Glomerular endothelial cell (primary cell): ENCODE measurements at regions not wholly inside any gene's neighbourhood (a gene's known extent, or its start where the extent isn't known, plus 50 kb on each side); places are given as distances from the start of the nearest gene placed in this dataset.
A peak's percentile ranks its signal among the peaks of the same experiment; 100 is the strongest.

ENCODE experiments used
- DNase-seq: peaks from one replicate; pipeline ENCODE4 v3.0.0-alpha.2; 2011; ENCODE audit warnings: low read depth, low spot score; ENCODE audit errors: extremely low read depth

DNA sequence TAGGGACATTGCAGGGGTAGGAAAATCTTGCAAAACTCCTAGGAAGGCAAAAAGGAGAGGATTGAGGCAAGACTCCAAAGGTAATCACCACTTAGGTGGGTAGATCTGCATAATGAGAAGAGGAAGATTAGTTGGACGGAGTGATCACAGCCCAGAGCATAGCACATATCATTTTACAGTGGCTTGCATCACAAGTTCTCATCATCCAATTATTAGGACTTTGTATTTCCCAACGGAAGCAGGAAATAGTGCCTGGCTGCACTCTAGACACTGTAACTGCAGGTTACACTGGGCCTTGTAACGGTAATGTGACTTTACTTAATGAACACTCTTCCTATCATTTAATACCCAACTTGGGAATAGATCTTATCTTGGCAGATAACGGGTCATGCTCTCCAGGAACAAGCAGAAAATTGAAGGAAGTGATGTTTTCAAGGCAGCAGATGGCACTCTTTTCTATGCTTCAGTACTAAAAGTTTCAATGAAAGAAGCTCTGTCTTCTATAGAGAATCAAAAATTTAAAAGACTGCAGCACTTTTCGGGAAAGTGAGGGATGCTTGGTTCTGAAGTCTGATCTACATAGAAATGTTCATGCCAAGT is 101.9 kb upstream of the KCNMB2 start:
- no peak for DNase-seq

DNA sequence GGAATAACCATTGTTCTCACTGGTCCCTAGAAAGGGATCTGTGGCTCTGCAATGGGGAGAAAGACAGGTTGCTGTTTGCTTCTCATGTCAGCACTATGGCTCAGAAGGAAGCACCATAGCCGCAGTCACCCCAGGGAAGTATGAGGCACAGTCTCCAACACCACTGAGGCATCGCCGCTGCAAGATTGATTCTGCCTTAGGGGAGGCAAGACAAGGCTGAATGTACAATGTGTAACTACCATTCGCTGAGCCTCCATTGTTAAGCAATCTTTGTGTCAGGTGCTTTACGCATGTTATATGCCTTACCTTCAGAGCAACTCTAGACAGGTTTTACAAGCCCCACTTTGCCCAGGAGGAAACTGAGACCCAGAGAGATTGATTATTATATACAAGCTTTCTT is 100.7 kb upstream of the KCNMB2 start:
- no peak for DNase-seq

DNA sequence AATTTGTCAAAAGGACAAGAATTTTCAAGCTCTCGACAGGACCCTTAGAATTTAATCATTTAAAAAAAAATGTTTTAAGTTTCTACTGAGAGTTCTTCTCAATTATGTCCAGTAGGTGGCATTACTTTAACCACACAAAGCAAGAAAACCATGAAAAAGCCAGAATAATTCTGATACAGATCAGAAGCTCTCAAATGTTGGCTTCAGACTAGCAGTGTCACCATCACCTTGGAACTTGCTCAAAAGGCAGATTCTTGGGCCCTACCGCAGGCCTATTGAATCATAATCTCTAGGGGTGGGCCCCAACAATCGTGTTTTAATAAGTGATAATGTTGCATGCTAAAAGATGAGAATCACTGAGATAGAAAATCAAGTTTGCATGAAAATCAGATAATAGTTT is 99.5 kb upstream of the KCNMB2 start:
- DNase-seq = peak; percentile 16

DNA sequence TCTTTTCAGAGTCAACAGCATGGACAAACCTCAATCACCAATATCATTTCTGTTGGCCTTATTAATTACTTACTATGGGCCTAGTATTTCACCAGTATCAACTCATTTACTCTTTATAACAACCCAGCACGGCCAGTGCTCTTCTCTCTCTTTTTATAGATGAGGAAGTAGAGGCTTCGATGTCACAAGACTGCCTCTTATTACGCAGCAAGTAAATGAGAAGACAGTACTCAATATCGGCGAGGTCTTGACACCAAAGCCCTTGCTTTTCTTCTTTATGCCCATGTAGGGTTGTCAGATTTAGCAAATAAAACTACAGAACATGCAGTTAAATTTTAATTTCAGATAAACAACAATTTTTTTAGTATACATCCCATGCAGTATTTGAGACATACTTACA is 99.0 kb upstream of the KCNMB2 start:
- no peak for DNase-seq

DNA sequence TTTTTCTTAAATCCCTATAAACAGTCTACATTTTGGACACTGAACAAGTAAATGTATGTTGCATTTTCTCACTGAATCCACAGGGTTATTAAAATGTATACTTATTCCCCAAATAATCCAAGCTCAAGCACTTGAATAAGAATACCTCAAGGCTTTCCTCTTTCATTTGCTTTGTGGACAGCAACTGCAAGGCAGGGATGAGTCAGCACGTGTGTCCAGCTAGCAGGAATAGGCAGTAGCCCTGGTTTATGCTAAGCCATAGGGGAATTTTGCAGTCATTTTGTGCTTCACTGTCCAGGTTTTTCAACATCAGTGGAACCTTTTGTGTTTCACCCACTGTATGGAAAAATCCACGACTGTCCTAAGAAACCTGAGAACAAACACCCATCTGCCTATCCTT is 96.7 kb upstream of the KCNMB2 start:
- DNase-seq = no peak

DNA sequence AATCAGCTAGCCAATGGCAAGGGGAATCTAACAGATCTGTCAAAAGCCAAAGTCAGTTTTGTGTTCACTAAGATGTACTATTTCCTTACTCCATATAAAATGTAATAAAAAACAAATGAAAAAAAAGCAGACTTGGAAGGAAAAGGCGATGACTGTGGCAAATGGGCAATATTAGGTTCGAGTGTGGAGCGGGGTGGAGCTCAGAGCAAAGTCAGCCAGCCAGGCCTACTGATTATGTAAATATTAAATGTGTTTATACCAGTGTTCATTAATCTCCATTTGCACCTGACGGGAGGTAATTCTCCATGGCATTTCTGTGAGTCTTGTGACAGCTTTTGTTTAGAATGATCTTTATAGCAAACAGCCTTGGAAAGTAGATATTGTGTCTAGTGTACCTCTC is 96.2 kb upstream of the KCNMB2 start:
- no peak for DNase-seq

DNA sequence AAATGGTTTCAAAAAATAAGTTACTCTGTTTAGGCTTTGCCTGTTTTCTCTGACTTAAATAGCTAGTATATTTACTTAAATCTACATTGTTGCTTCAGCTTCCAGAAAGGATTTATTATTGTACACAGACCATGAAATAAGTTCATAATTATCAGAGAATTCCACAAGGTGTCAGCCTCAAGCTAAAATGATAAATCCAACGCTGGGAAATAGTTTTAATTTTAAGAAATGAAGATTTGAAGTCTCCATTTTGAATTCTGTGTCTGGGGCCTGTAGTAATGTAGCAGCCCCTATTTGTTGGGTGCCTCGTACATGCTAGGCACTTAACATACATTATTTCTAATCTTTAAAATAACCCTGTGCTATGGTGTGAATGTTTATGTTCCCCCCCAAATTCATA is 92.6 kb upstream of the KCNMB2 start:
- no peak for DNase-seq

DNA sequence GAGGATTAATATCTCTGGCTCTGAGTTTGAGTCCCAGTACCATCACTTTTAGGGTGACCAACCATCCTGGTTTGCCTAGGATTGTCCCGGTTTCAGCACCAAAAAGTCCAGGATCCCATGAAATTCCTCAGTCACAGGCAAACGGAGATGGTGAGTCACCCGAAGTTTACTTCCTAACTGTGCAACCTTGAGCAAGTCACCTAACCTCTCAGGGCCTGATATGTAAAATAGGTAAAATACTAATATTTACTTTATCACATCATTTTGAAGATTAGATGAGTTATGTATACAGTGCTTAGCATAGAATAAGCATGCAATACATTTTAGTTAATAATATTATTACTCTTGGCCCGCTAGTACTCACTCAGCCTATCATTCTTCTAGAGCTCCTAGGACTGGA is 91.1 kb upstream of the KCNMB2 start:
- DNase-seq = no peak

DNA sequence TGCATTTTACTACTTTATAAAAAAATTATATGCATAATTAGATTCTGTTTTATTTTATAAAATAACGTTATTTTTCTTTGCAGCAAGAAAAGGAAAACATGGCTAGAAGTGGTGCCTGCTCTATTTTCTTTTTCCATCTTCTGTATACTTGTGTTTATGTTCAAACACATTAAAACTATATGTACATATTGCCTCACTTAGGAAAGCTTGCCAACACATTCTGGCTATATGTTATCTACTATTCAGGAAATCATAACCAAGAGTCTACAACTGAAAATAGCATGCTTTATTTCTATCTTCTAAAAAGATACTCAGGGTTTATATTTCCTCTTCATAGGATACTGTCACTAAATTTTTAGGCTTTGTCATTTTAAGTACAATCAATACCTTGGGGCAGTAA is 90.2 kb upstream of the KCNMB2 start:
- no peak for DNase-seq

DNA sequence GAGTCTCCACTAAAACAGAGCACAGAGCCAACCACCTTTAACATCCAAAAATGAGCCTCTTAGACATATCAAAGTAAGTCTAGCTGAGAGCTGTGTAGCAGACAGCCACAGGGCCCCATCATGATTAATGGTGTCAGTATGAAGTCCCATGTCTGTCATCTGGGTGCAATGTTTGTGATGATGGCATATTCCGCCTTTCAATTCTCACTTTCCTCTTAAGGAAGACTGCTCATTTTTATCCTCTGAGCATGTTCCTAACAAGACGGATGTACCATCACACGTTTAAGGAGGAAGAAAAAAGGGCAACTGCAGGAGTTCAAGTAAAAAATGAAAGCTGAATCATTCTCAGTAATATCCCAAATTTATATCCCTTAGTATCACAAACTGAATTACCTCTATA is 85.8 kb upstream of the KCNMB2 start:
- no peak for DNase-seq

DNA sequence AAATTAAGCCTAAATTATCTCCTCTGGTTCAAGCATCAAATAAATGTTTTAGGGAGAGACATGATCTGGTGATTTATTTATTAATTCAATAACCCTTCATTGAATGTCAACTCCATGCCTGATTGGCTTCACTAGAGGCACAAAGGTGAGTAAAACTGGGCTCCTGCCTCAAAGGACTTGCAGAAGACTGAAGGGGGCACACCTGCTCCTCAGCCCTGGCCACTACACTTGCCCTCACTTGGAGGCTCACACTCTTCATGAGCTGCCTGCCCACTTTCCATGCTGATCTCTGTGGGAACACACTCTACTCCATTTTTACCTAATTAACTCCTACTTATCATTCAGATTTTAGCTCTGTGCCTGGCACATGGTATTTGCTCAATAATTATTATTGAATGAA is 84.4 kb upstream of the KCNMB2 start:
- DNase-seq = no peak

DNA sequence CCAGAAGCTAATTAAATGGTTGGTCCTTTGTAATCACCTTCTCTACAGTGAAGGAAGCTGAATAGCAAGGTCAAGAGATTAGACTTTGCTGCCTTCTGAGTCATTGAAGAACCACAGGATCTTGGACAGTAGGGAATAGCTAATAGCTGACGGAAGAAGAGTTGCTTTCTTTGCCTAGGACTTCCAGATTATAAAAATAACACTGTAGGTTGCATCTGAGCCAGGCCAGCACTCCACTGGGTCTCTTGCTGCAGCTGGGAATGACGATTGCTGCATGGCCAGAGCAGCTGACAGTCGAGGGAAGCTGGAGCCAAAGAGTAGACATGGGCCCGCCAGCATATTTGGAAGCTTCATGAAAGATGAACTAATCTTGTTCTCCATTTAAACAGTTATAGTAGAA is 81.5 kb upstream of the KCNMB2 start:
- DNase-seq = no peak

DNA sequence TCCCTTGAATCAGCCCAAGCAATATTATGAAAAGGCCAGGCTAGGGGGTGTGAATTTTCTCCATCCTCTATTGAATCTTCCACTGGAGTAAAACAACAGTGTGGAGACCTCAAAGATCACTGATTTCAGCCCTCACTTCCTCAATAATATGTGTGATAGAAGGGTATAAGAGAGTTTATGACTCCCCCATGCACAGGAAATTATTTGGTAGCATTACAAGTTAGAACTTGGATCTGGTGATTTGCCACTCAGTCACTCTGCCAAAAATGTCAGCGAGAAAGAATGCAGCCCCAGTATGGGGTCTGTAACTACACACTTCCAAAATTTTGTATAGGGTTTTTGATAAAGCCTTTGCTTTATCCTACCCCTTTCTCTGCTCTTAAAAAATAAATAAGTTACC is 81.0 kb upstream of the KCNMB2 start:
- DNase-seq = no peak

DNA sequence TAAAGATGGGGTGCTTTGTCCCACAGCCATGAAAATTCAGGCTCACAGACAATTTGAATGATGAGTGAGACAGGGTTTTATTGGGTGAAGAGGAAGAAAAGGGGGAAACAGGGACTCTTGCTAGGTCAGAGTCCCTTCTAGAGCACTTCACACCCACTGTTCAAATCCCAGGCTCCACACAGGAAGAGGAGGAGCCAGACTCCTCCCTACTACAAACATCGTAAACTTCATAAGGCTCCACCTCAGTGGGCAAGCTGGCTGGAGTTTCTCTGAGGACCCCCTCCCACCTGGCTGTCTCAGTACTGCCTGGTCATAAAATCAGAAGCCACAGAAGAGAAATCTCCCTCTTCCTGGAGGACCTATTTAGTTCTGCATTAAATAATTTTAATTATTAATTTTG is 80.3 kb upstream of the KCNMB2 start:
- DNase-seq = no peak

DNA sequence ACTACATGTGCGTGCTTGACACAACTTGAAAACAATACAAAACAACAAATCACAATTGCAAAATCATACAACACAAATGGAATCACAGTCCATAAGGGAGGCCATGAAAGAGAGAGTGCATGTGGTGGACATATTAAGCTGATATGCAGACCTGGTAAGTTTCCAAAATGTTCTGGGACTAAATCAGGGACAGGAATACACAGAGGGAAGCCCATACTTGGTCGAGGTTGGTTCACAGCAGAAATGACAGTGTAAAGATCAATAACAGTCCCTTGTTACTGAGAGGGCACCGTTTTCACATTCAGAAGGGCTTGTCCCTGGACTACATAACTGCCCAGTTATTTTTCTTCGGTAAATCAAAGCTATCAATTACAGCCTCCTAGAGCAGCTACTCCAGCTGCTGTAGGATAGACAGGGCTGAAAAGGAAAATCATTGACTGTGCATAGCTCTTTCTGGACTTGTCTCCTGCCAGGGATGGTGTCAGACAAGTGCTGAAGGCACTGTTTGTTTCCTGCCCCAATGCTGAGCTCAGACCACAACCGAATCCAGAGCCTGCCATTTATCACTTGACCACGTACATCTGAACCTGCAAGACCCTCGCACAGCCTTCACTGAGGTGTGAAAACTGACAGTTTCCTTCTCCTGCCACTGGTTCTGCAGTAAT is 79.5 kb upstream of the KCNMB2 start:
- no peak for DNase-seq

DNA sequence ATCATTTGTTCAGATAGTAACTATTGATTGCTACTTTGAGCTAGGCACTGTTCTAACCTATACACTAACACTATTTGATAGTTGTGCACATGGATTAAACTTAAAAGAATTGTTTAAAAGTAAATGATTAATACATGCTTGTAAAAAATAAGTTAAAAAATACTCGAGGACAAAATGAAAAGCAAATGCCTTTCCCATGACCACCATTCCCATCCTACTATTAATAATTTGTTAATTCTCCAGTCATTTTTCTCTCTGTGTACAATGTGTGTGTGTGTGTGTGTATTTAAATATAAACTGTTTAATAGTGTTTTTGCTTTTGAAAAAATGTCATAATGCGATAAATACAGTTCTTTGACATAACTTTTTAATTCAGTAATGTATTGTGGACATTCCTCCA is 78.7 kb upstream of the KCNMB2 start:
- no peak for DNase-seq

DNA sequence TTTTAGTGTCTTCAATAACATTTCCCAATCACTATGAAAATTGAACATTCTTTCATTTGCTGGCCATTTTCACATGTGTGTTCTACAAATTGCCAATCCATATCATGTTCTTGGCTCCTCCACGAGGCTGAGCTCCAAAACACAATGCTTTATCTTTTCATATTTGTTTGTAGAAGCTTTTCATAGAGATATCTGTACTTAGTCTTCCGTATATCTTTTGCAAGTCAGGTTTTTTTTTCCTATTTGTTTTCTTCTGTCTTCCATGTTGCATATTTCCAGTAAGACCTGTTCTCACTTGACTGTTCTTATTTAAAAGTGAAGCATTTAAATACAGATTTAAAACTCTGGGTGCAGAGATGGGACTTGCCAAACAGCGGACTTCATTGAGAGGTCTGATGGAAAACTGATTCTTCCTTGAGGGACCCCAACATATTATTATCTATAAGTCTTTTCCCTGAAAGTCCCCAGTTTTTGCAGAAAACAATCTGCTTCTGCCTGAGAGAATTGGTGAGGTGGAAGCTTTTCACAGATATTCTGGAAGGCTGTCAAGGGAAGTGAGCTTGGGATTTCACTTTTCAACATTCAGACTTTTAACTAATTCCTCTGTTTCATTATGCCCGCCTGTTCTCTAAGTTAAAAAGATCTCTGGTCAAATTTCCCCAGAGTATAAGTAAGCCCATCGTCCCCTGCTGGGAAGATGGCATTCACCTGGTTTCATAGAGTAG is 77.8 kb upstream of the KCNMB2 start:
- no peak for DNase-seq

DNA sequence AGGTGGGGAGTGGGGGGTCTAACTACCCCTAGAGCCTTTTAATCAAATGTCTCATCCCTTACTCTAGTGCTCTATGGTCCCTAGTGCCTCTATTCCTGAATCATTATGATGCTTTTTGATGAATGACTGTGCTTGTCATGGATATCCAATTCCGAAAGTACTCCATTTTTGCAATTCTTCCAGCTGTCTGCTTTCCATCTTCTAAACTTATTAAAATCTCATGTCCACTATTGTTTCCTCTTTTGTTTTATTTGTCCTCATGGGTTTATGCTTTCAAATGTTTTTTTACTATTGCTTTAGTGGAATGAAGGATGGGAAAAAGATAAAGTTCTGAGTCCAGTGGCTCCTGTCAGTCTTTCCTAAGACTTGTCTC is 77.2 kb upstream of the KCNMB2 start:
- no peak for DNase-seq

DNA sequence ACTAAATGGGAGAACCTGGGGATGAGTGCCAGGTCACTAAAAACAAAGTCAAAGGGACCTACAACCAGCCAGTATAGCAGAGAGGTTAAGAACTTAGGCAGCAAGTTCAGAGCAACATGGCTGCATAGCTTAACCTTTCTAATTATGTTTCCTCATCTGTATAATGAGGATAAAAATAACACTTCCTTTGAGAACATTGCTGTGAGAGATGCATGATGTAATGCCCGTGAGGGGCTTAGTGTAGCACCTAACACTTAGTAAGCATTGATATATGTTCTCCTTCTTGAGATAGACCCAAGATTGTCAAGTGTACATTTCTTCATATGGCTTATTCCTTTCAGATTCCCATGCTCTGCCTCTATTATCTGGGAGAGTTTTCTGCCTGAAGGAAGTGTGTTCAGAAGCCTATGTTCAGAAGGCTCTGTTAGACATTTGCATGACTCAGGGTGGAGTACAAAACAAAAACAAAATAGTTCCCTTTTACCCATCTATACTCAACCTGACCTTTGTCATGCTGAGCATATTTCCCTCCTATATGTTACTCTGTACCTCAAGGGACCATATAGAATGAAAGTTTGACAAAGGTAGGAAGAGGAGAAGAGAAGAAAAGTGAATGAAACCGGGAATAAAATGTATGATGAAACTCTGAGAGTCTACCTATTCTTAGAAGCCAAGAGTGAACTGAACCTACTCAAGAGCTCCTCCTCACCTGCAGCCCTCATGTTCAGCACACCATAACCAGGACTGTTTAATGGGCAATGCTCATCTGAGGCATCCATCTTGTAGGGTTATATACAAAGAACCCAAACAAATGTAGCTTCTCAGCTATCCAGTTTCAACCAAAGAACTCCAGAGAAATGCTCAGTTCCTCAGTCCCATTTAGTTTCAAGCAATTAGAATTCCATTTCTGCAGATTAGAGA is 70.7 kb upstream of the KCNMB2 start:
- DNase-seq = no peak

DNA sequence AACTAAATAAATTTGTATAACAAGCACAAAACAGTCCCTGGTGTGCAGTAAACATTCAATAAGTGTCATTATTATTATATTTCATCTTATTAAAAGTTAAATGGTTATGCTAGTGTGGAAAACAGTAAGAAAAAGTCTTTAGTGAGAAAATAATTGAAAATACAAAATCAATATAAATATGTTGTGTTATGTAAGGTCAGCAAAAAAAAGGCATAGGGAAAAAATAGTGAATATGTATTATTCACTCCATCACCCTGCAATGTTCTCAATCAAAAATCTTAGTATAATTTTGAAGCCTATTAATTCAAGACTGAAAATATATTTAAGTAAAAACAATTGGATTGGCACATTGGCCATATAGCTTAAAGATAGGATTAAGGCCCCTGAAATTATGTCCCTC is 63.3 kb upstream of the KCNMB2 start:
- no peak for DNase-seq

DNA sequence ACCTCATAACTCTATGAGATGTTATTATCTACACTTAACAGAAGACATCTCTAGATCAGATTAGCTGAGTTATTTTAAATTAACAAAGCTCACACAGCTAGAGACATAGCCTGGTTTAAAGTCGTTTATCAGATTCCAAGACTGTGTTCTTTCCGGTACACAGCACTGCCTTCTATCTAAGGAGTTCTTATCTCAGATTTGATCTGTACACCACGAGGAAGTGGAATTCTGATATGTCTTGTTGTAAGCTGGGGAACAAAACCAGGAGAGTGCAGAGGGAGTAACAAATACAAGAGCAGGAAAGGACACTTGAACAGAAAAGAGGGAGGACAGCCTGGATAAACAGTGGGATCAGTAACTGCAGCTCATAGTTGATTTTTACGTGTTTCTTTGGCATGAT is 61.7 kb upstream of the KCNMB2 start:
- DNase-seq = no peak
